ENCODE measurements at regions not wholly inside any gene's neighbourhood (a gene's known extent, or its start where the extent isn't known, plus 50 kb on each side); places are given as distances from the start of the nearest gene placed in this dataset.

DNA sequence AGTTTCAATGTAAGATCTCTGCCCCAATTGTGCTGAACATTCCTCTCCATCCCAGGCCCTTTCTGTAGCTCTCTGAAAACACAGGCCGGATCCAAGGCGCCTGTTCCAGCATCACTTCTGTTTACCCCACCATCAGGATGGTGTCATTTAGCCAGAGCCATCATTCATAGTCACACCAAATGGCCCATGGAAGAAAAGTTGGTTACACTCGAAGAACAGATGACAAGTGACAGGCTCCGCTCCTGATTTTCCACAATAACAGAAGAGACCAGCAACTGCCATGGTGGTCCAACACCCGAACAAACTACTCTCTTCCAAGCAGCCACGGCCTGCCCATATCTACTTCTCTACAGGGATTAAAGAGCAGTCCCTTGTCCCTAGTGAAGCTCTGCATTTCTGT, 59.9 kb upstream of the PROX1 start:
- Histone ChIP-seq H3K27ac (no peak overlapping the region), H3K4me3 (no peak overlapping the region), H3K4me1 (ENCODE audit: control insufficient read depth in 1 of 2, low read depth in 2 of 2) (no peaks in the 10 kb centered on the region), H3K36me3 (no peaks in the 10 kb centered on the region), H3K9me3 (no peaks in the 10 kb centered on the region), H3K27me3 (replicated peaks; ENCODE audit: insufficient read depth) (no peaks in the 10 kb centered on the region)
- no peak for ATAC-seq (ENCODE audit: insufficient number of reproducible peaks, low FRiP score, low read depth)
- DNase-seq (ENCODE audit: low spot score): no peak
- TF ChIP-seq, protein P1, sequence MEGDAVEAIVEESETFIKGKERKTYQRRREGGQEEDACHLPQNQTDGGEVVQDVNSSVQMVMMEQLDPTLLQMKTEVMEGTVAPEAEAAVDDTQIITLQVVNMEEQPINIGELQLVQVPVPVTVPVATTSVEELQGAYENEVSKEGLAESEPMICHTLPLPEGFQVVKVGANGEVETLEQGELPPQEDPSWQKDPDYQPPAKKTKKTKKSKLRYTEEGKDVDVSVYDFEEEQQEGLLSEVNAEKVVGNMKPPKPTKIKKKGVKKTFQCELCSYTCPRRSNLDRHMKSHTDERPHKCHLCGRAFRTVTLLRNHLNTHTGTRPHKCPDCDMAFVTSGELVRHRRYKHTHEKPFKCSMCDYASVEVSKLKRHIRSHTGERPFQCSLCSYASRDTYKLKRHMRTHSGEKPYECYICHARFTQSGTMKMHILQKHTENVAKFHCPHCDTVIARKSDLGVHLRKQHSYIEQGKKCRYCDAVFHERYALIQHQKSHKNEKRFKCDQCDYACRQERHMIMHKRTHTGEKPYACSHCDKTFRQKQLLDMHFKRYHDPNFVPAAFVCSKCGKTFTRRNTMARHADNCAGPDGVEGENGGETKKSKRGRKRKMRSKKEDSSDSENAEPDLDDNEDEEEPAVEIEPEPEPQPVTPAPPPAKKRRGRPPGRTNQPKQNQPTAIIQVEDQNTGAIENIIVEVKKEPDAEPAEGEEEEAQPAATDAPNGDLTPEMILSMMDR (IDR thresholded peaks at IDR 0.05): no peak

- TF ChIP-seq, protein P1 (IDR thresholded peaks at IDR 0.05): no peak
- no peak overlapping the region for H3K27ac ChIP-seq
- no peaks in the 10 kb centered on the region for H3K9me3 ChIP-seq
- no peak overlapping the region for H3K4me3 ChIP-seq
- H3K4me1 ChIP-seq (ENCODE audit: control insufficient read depth in 1 of 2, low read depth in 2 of 2): no peaks in the 10 kb centered on the region
- DNase-seq (ENCODE audit: low spot score): no peak
- no peaks in the 10 kb centered on the region for H3K36me3 ChIP-seq
- no peak for ATAC-seq (ENCODE audit: insufficient number of reproducible peaks, low FRiP score, low read depth)
- H3K27me3 ChIP-seq (replicated peaks; ENCODE audit: insufficient read depth): no peaks in the 10 kb centered on the region
Observed at GRCh38 chr1:213929398-213929797, 58.4 kb upstream of the PROX1 start.

GRCh38 chr1:213931836-213932235, 55.9 kb upstream of the PROX1 start:
- H3K4me1 ChIP-seq (ENCODE audit: control insufficient read depth in 1 of 2, low read depth in 2 of 2): no peaks in the 10 kb centered on the region
- TF ChIP-seq, protein P1 (IDR thresholded peaks at IDR 0.05): no peak
- H3K4me3 ChIP-seq: no peak overlapping the region
- no peaks in the 10 kb centered on the region for H3K27me3 ChIP-seq (replicated peaks; ENCODE audit: insufficient read depth)
- no peaks in the 10 kb centered on the region for H3K36me3 ChIP-seq
- ATAC-seq (ENCODE audit: insufficient number of reproducible peaks, low FRiP score, low read depth) (no peak), DNase-seq (ENCODE audit: low spot score) (no peak)
- H3K27ac ChIP-seq: no peak overlapping the region
- no peaks in the 10 kb centered on the region for H3K9me3 ChIP-seq

- ATAC-seq (ENCODE audit: insufficient number of reproducible peaks, low FRiP score, low read depth) (no peak), DNase-seq (ENCODE audit: low spot score) (no peak)
- H3K4me3 ChIP-seq: no peak overlapping the region
- H3K36me3 ChIP-seq: no peaks in the 10 kb centered on the region
- H3K9me3 ChIP-seq: no peaks in the 10 kb centered on the region
- H3K27me3 ChIP-seq (replicated peaks; ENCODE audit: insufficient read depth): no peaks in the 10 kb centered on the region
- no peaks in the 10 kb centered on the region for H3K4me1 ChIP-seq (ENCODE audit: control insufficient read depth in 1 of 2, low read depth in 2 of 2)
- no peak overlapping the region for H3K27ac ChIP-seq
- TF ChIP-seq, protein P1 (IDR thresholded peaks at IDR 0.05): no peak
Observed at GRCh38 chr1:213933336-213933735, 54.4 kb upstream of the PROX1 start.

DNA sequence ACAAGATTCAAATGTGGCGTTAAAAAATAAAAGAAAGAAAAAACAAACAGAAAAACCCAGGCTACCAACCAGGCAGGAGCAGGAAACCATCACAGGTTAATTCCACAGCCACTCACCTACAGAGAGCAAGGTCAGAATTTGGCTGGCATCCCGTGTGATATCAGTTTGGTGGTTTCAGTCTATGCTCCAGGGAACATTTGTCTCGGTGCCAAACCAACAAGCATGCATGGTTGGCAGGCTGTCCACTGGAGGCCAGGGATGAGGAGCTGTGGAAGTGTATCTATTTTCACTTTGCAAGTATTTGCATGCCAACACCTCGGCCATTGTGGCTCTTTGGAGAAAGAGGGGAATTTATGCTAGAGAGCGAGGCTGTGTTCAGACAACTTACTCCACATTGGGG, 53.1 kb upstream of the PROX1 start:
- H3K4me3 ChIP-seq: no peak overlapping the region
- no peaks in the 10 kb centered on the region for H3K9me3 ChIP-seq
- no peak overlapping the region for H3K27ac ChIP-seq
- DNase-seq (ENCODE audit: low spot score) (no peak), ATAC-seq (ENCODE audit: insufficient number of reproducible peaks, low FRiP score, low read depth) (no peak)
- no peaks in the 10 kb centered on the region for H3K27me3 ChIP-seq (replicated peaks; ENCODE audit: insufficient read depth)
- no peaks in the 10 kb centered on the region for H3K36me3 ChIP-seq
- TF ChIP-seq, protein P1 (IDR thresholded peaks at IDR 0.05): no peak
- no peaks in the 10 kb centered on the region for H3K4me1 ChIP-seq (ENCODE audit: control insufficient read depth in 1 of 2, low read depth in 2 of 2)

Data from thoracic aorta (tissue), 2 donors.